ENCODE measurements at regions not wholly inside any gene's neighbourhood (a gene's known extent, or its start where the extent isn't known, plus 50 kb on each side); places are given as distances from the start of the nearest gene placed in this dataset.

DNA sequence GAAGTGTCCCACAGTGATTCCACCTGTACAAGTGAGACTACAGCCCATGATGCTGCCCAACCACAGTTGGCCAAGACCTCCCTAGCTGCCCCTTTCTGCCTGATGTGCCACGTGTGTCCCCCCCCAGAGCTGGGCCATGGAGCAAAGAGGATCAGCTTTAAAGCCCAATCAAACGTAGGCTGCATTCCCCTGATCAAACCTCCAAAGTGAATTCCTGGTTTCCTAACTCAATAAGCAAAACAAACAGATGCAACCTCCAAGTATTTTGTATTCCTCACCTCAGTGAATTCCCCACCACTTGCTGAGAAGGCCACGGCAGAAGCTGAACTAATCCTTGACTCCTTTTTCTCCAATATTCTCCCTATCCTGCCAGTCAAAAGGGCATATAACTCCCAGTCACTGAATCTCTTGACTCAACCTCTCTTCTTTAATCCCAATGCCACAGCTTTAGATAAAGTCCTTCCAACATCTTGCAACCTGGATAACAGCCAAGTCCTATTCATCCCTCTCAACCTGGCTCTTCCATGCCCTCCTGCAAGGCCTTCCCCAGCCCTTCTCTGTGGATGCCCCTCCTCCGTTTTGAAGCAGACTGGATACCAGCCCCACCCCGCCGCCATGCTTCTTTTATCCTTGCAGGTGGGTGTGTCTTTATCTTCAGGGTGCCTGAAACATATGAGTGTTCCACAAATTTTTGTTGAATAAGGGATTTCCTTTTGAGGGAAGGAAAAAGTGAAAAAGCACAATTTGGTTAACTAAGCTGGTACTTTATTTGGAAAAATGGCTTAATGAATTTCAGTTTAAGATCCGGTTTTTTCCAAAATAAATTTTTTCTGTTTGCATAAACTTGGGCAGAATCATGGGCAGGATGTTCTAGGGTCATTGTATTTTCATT is 285.2 kb upstream of the MKLN1 start:
- H3K4me3 ChIP-seq, result no peak overlapping the region

DNA sequence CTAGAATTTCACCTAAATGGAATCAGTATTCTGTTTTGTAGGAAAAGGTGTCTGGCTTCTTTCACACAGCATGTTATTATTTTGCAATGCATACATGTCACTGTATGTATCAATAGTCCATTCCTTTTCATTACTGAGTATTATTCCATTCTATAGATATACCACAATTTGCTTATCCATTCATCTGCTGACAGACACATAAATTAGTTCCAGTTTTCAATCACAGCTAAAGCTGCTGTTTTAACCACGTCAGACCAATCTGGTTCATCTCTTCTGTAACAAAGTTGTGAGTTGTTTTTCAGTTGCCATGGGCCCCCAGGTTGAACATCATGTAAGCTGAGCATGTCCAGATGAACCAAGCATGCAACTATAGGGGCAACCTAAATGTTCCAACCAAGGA is 282.1 kb upstream of the MKLN1 start:
- H3K36me3 ChIP-seq, result peaks cover 4% of the 10 kb centered on the region
- no peak for DNase-seq (ENCODE audit: low spot score)
- ATAC-seq (ENCODE audit: insufficient number of reproducible peaks, low FRiP score, low read depth), result no peak
- peaks cover 21 to 36% of the 10 kb centered on the region in 2 donors for H3K4me1 ChIP-seq (ENCODE audit: control insufficient read depth in 1 of 2, low read depth in 2 of 2)
- no peaks in the 10 kb centered on the region for H3K9me3 ChIP-seq
- H3K27ac ChIP-seq, result no peak overlapping the region
- H3K4me3 ChIP-seq, result no peak overlapping the region
- TF ChIP-seq, protein P1, sequence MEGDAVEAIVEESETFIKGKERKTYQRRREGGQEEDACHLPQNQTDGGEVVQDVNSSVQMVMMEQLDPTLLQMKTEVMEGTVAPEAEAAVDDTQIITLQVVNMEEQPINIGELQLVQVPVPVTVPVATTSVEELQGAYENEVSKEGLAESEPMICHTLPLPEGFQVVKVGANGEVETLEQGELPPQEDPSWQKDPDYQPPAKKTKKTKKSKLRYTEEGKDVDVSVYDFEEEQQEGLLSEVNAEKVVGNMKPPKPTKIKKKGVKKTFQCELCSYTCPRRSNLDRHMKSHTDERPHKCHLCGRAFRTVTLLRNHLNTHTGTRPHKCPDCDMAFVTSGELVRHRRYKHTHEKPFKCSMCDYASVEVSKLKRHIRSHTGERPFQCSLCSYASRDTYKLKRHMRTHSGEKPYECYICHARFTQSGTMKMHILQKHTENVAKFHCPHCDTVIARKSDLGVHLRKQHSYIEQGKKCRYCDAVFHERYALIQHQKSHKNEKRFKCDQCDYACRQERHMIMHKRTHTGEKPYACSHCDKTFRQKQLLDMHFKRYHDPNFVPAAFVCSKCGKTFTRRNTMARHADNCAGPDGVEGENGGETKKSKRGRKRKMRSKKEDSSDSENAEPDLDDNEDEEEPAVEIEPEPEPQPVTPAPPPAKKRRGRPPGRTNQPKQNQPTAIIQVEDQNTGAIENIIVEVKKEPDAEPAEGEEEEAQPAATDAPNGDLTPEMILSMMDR (IDR thresholded peaks at IDR 0.05), result no peak
- H3K27me3 ChIP-seq (replicated peaks; ENCODE audit: insufficient read depth), result no peaks in the 10 kb centered on the region

More for the DNA sequence above, 285.2 kb upstream of the MKLN1 start:
- H3K4me1 ChIP-seq (ENCODE audit: control insufficient read depth in 1 of 2, low read depth in 2 of 2), result peaks cover 25 to 38% of the 10 kb centered on the region in 2 donors
- DNase-seq (ENCODE audit: low spot score), result no peak
- H3K36me3 ChIP-seq, result peaks cover 4% of the 10 kb centered on the region
- H3K27me3 ChIP-seq (replicated peaks; ENCODE audit: insufficient read depth), result no peaks in the 10 kb centered on the region
- ATAC-seq (ENCODE audit: insufficient number of reproducible peaks, low FRiP score, low read depth), result no peak
- no peak overlapping the region for H3K27ac ChIP-seq
- H3K9me3 ChIP-seq, result no peaks in the 10 kb centered on the region
- TF ChIP-seq, protein P1 (IDR thresholded peaks at IDR 0.05), result no peak

DNA sequence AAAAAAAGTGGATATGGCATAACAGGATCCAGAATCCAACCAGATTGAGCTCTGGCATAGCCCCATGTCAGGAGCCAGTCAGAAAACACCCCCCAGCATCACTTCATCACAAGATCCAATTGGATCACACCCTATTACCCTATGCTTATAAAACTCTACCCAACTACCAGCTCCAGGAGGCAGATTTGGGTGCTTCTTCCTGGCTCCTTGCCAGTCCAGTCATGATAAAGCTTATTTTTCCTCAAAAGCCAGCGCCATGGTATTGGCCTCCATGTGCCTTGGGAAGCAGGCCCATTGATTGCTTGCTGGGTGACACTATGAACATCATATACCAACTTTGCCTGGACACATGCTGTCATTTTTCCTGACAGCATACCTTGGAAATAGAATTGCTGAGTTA is 281.4 kb upstream of the MKLN1 start:
- no peak for ATAC-seq (ENCODE audit: insufficient number of reproducible peaks, low FRiP score, low read depth)
- Histone ChIP-seq H3K27me3 (replicated peaks; ENCODE audit: insufficient read depth) (no peaks in the 10 kb centered on the region), H3K36me3 (peaks cover 3% of the 10 kb centered on the region), H3K27ac (no peak overlapping the region), H3K4me3 (no peak overlapping the region), H3K4me1 (ENCODE audit: control insufficient read depth in 1 of 2, low read depth in 2 of 2) (peaks cover 23 to 38% of the 10 kb centered on the region in 2 donors), H3K9me3 (no peaks in the 10 kb centered on the region)
- TF ChIP-seq, protein P1 (IDR thresholded peaks at IDR 0.05), result no peak
- no peak for DNase-seq (ENCODE audit: low spot score)

DNA sequence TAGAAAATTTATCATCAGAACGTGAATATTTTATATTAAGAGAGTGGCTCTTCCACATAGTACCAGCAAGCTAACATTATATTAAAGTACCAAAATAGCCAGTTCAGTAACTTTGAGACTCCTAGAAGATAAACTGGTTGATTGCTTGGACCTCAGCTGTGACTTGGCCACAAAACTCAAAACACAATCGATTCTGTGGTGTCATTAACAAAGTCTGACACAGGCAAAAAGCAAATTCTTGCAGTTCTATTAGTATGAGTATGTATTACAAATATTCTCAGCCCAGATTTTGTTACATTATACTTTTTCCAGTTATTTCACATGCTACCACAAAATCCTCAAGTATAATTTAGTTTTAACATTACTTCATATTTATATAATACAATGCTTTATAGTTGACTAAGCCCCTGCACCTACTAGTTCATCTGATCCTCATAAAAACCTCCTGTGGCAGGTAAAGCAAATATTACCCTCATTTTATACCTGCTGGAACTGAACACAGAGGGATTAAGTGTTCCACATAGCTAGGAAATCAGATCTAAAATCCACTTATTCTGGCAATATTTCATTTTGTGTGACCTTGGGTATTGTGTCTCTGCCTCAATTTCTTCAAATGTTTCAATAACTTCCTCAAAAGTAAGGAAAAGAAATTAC is 279.9 kb upstream of the MKLN1 start:
- Histone ChIP-seq H3K36me3 (no peaks in the 10 kb centered on the region), H3K4me3 (no peak overlapping the region), H3K27me3 (replicated peaks; ENCODE audit: insufficient read depth) (no peaks in the 10 kb centered on the region), H3K4me1 (ENCODE audit: control insufficient read depth in 1 of 2, low read depth in 2 of 2) (peaks cover 34 to 47% of the 10 kb centered on the region in 2 donors), H3K27ac (no peak overlapping the region), H3K9me3 (no peaks in the 10 kb centered on the region)
- TF ChIP-seq, protein P1 (IDR thresholded peaks at IDR 0.05), result no peak
- no peak for ATAC-seq (ENCODE audit: insufficient number of reproducible peaks, low FRiP score, low read depth)
- DNase-seq (ENCODE audit: low spot score), result no peak

DNA sequence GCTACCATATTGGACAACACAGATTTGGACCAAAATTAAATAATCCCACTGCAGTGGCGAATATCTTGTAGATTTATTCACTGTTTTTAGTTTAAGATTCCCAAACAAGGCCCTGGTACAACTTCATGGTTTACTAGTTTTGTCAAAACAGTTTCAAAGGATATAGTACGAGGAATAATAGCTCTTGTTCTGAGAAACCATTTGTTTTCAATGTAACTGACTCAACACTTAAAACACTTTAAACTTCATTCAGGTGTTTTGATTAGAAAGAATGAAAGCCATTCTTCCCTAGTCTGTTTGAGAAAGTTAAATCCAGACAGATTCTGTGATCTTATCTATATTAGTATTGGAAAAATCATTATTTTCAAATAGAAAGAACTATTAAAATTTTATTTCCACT is 276.4 kb upstream of the MKLN1 start:
- Histone ChIP-seq H3K27ac (no peak overlapping the region), H3K4me3 (no peak overlapping the region), H3K4me1 (ENCODE audit: control insufficient read depth in 1 of 2, low read depth in 2 of 2) (peaks cover 51 to 79% of the 10 kb centered on the region in 2 donors), H3K27me3 (replicated peaks; ENCODE audit: insufficient read depth) (no peaks in the 10 kb centered on the region), H3K36me3 (no peaks in the 10 kb centered on the region), H3K9me3 (no peaks in the 10 kb centered on the region)
- DNase-seq (ENCODE audit: low spot score) (no peak), ATAC-seq (ENCODE audit: insufficient number of reproducible peaks, low FRiP score, low read depth) (no peak)
- TF ChIP-seq, protein P1 (IDR thresholded peaks at IDR 0.05), result no peak

All from thoracic aorta (tissue), 2 donors.